ENCODE measurements at regions not wholly inside any gene's neighbourhood (a gene's known extent, or its start where the extent isn't known, plus 50 kb on each side); places are given as distances from the start of the nearest gene placed in this dataset.

GRCh38 chr2:173629076-173629475 lies 274.4 kb downstream of the CDCA7 start:
- TF ChIP-seq ZFP30 (CRISPR knock-in tag; IDR thresholded peaks at IDR 0.05) (no peak), TCF4 (CRISPR knock-in tag; IDR thresholded peaks at IDR 0.05; ENCODE audit: borderline replicate concordance) (no peak), ZC3H10 (CRISPR knock-in tag; IDR thresholded peaks at IDR 0.05) (no peak)

All from SK-N-SH treated with all-trans-retinoic acid at 6 μM for 48 hours (cell line).